Endothelial cell (in vitro differentiated cells): ENCODE measurements at regions not wholly inside any gene's neighbourhood (a gene's known extent, or its start where the extent isn't known, plus 50 kb on each side); places are given as distances from the start of the nearest gene placed in this dataset.

Experiments
- DNase-seq: peaks from one replicate; pipeline ENCODE4 v3.0.0; 2021; ENCODE audit warnings: low spot score
- H3K27ac Mint-ChIP-seq: one replicate; pipeline ENCODE4 v1.8.0; 2021; ENCODE audit warnings: mixed read lengths, inconsistent platforms; ENCODE audit not compliant: unreplicated experiment
- H3K27me3 Mint-ChIP-seq: one replicate; pipeline ENCODE4 v1.8.0; 2021; ENCODE audit warnings: mild to moderate bottlenecking, moderate library complexity, mixed read lengths, inconsistent platforms; ENCODE audit not compliant: unreplicated experiment
- H3K36me3 Mint-ChIP-seq: one replicate; pipeline ENCODE4 v1.8.0; 2021; ENCODE audit warnings: mild to moderate bottlenecking, low read depth, mixed read lengths, inconsistent platforms; ENCODE audit not compliant: unreplicated experiment
- H3K4me1 Mint-ChIP-seq: one replicate; pipeline ENCODE4 v1.8.0; 2021; ENCODE audit warnings: mild to moderate bottlenecking, mixed read lengths, inconsistent platforms; ENCODE audit not compliant: unreplicated experiment
- H3K4me3 Mint-ChIP-seq: one replicate; pipeline ENCODE4 v1.8.0; 2021; ENCODE audit warnings: mild to moderate bottlenecking, mixed read lengths, inconsistent platforms; ENCODE audit not compliant: unreplicated experiment
- H3K9me3 Mint-ChIP-seq: one replicate; pipeline ENCODE4 v1.8.0; 2021; ENCODE audit warnings: mixed read lengths, inconsistent platforms; ENCODE audit not compliant: unreplicated experiment
- CTCF ChIP-seq: fragments of 200-600 bp; sonication (generic); IDR thresholded peaks from one replicate; pipeline ENCODE4 v1.5.0; 2021; ENCODE audit warnings: antibody characterized with exemption; ENCODE audit not compliant: unreplicated experiment

- no peak overlapping the region for H3K27ac Mint-ChIP-seq
- no peak for TF ChIP-seq CTCF
- no peak overlapping the region for H3K4me3 Mint-ChIP-seq
- H3K9me3 Mint-ChIP-seq: no peaks in the 10 kb centered on the region
- no peak for DNase-seq
- H3K36me3 Mint-ChIP-seq: no peaks in the 10 kb centered on the region
- H3K27me3 Mint-ChIP-seq: no peaks in the 10 kb centered on the region
- H3K4me1 Mint-ChIP-seq: no peaks in the 10 kb centered on the region
Measured at GRCh38 chr3:78405745-78406144, 1362.1 kb downstream of the ROBO1 start.

- Mint-ChIP-seq H3K4me3 (no peak overlapping the region), H3K36me3 (no peaks in the 10 kb centered on the region), H3K4me1 (no peaks in the 10 kb centered on the region), H3K9me3 (no peaks in the 10 kb centered on the region), H3K27ac (no peak overlapping the region), H3K27me3 (no peaks in the 10 kb centered on the region)
- TF ChIP-seq CTCF: no peak
- no peak for DNase-seq
Measured at GRCh38 chr3:78406396-78406795, 1361.4 kb downstream of the ROBO1 start.

GRCh38 chr3:78410077-78410476, 1357.7 kb downstream of the ROBO1 start:
- H3K9me3 Mint-ChIP-seq: no peaks in the 10 kb centered on the region
- TF ChIP-seq CTCF: no peak
- DNase-seq: no peak
- H3K4me1 Mint-ChIP-seq: no peaks in the 10 kb centered on the region
- no peak overlapping the region for H3K27ac Mint-ChIP-seq
- no peak overlapping the region for H3K4me3 Mint-ChIP-seq
- H3K27me3 Mint-ChIP-seq: no peaks in the 10 kb centered on the region
- H3K36me3 Mint-ChIP-seq: no peaks in the 10 kb centered on the region

- Mint-ChIP-seq H3K4me1 (no peaks in the 10 kb centered on the region), H3K4me3 (no peak overlapping the region), H3K27me3 (no peaks in the 10 kb centered on the region), H3K27ac (no peak overlapping the region), H3K36me3 (no peaks in the 10 kb centered on the region), H3K9me3 (no peaks in the 10 kb centered on the region)
- no peak for DNase-seq
- TF ChIP-seq CTCF: no peak
Measured at GRCh38 chr3:78414261-78414660, 1353.5 kb downstream of the ROBO1 start.

- no peak for TF ChIP-seq CTCF
- no peaks in the 10 kb centered on the region for H3K4me1 Mint-ChIP-seq
- H3K9me3 Mint-ChIP-seq: no peaks in the 10 kb centered on the region
- H3K36me3 Mint-ChIP-seq: no peaks in the 10 kb centered on the region
- DNase-seq: no peak
- H3K27ac Mint-ChIP-seq: no peak overlapping the region
- no peaks in the 10 kb centered on the region for H3K27me3 Mint-ChIP-seq
- no peak overlapping the region for H3K4me3 Mint-ChIP-seq
Measured at GRCh38 chr3:78420611-78421010, 1347.2 kb downstream of the ROBO1 start.
